ENCODE measurements at regions not wholly inside any gene's neighbourhood (a gene's known extent, or its start where the extent isn't known, plus 50 kb on each side); places are given as distances from the start of the nearest gene placed in this dataset.

GRCh38 chr3:159856590-159857104 is 132.0 kb upstream of the IL12A start:
- peak; percentile 41 to 86 for DNase-seq

- DNase-seq, result no peak
Measured at GRCh38 chr3:159857840-159858239, 130.8 kb upstream of the IL12A start.

GRCh38 chr3:159858650-159859049 is 130.0 kb upstream of the IL12A start:
- no peak for DNase-seq

- peak; percentile 69 to 96 for DNase-seq
Measured at GRCh38 chr3:159859424-159859823, 129.2 kb upstream of the IL12A start.

GRCh38 chr3:159859836-159860235 is 128.8 kb upstream of the IL12A start:
- no peak for DNase-seq

- DNase-seq, result peak; percentile 80 to 91
Measured at GRCh38 chr3:159860269-159861116, 128.1 kb upstream of the IL12A start.

- peak; percentile 14 to 63 for DNase-seq
Measured at GRCh38 chr3:159861369-159861987, 127.2 kb upstream of the IL12A start.

- no peak for DNase-seq
Measured at GRCh38 chr3:159865041-159865579, 123.5 kb upstream of the IL12A start.

- no peak for DNase-seq
Measured at GRCh38 chr3:159866201-159866746, 122.4 kb upstream of the IL12A start.

- no peak for DNase-seq
Measured at GRCh38 chr3:159867372-159867771, 121.3 kb upstream of the IL12A start.

GRCh38 chr3:159870723-159871122 is 117.9 kb upstream of the IL12A start:
- no peak for DNase-seq

GRCh38 chr3:159872374-159873109 is 116.1 kb upstream of the IL12A start:
- DNase-seq, result no peak

GRCh38 chr3:159875116-159875515 is 113.5 kb upstream of the IL12A start:
- no peak for DNase-seq

- no peak for DNase-seq
Measured at GRCh38 chr3:159877924-159878323, 110.7 kb upstream of the IL12A start.

GRCh38 chr3:159879146-159879545 is 109.5 kb upstream of the IL12A start:
- DNase-seq, result no peak

GRCh38 chr3:159879598-159879997 is 109.0 kb upstream of the IL12A start:
- no peak for DNase-seq

- DNase-seq, result no peak
Measured at GRCh38 chr3:159881208-159881607, 107.4 kb upstream of the IL12A start.

- DNase-seq, result no peak
Measured at GRCh38 chr3:159881828-159882309, 106.8 kb upstream of the IL12A start.

GRCh38 chr3:159882367-159882766 is 106.3 kb upstream of the IL12A start:
- no peak for DNase-seq

- DNase-seq, result peak; percentile 93 to 98
Measured at GRCh38 chr3:159882790-159883779, 105.5 kb upstream of the IL12A start.

- DNase-seq, result peak in 1 of 2 experiments; percentile 52
Measured at GRCh38 chr3:159884661-159885402, 103.8 kb upstream of the IL12A start.
